ENCODE measurements at regions not wholly inside any gene's neighbourhood (a gene's known extent, or its start where the extent isn't known, plus 50 kb on each side); places are given as distances from the start of the nearest gene placed in this dataset.

- TF ChIP-seq CTCF (IDR thresholded peaks at IDR 0.05) (no peak), POLR2A (IDR thresholded peaks at IDR 0.05) (no peak)
Observed at GRCh38 chr15:39219608-39220007, 361.3 kb upstream of the THBS1 start.

Measured in esophagus squamous epithelium (tissue), 4 donors.